NCI-H128 (cell line): ENCODE measurements at regions not wholly inside any gene's neighbourhood (a gene's known extent, or its start where the extent isn't known, plus 50 kb on each side); places are given as distances from the start of the nearest gene placed in this dataset.
"Not testable (repeated sequence)": the region's sequence is repeated elsewhere in the genome, so short reads cannot be mapped to it uniquely, and the experiment has no call there.

Experiments used
- DNase-seq: peaks from one replicate; lab custom pipeline; 2025; ENCODE audit not compliant: unreplicated experiment; lab: John Stamatoyannopoulos, UW

DNA sequence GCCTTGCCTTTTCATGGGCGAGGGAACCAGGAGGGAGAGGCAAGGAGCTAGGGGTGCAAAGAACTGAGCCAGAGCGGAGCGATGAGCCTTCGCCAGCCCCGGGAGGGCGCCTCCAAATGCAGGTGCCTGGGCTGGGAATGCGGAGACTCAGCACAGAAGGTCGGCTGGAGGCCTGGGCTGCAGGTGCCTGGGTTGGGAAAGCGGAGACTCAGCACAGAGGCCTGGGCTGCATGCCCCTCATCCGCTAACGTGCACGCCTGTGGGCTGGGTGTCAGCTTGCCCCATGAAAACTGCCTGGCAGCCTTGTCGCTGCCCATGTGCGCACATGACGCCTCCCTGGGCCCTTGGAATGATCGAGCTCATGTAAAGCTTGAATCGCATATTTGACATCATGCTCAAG is 51.8 kb downstream of the POM121L12 start:
- DNase-seq, result no peak

DNA sequence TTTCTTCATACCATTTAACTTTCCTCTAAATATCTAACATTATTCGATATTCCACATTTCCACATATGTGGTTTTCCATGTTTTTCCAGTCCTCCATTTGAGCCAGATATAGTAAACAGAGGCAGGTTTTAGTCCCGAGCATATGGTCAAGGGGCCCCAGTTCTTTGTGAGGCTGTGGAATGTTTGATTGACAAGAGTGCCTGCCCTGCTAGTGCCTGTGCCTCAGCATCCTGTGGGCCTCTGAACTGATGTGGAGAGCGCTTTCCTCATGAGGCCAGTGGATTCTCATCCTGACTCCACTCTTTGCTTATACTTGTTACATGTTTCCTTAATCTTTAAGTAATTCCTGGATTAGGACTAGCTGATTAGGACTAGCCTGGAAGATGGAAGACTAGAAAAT is 58.8 kb downstream of the POM121L12 start:
- no peak for DNase-seq

DNA sequence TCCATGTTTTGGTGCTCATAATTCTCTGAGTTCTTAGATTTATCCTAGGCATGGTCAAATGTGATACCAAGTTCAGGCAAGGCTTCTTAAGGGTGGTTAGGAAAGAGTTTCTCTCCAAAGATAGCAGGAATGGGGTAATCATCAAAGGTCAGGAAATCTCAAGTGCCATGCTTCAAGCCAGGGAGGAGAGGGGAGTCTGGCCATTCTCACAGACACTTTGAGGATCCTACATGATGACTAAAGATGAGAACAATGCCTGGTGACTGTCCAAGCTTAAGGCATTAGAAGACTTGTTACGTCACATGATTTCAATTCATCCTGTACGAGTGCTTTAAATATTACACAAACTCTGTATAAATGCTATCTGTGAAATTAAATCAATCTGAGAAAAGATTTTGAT is 59.4 kb downstream of the POM121L12 start:
- no peak for DNase-seq

DNA sequence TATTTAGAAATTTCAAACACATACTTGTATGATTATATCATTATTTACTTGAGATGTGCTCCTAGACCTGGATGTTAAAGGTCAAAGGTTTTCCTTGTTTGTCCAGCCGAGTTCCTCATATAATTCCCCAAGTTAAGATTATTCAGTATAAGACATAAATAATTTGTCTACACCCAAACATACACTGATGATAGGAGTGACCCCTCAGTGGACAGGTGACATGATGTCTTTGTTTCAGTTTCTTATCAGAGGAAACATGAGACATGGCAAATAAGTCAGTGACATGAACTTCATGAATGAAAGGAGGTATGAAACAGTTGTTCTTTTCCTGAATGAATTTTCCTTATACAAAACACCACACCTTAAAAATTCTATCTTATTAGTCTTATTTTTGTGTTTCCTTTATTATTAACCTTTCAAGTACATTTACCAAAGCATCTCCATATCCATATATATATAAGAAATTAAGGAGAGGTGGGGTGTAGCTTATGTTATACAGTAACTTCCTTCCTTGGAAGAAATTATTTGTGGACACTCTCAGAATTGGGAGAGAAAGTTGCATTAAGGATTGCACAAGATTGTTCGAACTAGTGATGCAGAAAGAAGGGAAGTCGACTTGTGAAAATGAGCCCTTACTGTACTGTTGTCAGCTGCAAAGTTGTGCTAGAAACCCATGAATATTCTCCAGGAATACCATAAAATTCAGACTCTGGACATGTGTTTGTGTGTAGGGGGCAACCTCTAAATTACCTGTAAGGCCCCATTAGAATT is 60.5 kb downstream of the POM121L12 start:
- no peak for DNase-seq

DNA sequence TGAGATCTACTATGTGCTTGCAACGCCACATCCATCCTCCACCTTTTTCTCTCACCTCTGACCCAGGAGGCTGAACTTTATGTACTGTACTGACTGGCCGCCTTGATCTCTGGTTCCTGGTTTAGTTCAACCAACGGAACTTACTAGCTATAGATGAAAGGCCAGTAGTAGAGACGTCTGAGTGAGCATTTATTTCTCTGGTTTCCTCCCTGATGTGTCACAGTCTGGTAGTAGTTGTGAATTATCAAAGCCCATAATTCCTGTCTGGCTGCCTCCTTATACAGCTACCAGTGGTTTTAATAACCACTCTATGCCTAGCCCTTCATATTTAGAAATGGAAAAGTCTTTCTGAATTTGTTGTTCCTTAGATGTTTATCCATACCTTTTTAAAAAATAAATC is 64.7 kb downstream of the POM121L12 start:
- DNase-seq, result no peak

DNA sequence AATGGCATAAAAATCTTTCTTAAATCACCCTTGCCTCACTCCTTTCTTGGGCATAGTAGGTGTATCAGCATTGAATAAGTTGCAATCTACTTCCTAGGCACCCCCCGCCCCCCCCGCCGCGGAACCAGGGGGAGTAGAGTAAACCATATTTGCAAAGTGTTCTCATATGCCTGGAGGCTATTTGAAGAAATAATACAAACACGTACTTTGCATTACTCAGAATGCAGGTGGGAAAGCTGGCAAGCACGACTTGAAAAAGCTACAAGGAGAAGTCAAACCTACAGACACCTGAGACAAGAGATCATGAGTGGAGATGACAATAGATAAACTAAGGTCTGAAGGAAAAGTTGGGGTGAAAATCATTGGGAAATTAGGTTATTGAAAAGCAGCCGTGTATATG is 65.6 kb downstream of the POM121L12 start:
- DNase-seq, result no peak

DNA sequence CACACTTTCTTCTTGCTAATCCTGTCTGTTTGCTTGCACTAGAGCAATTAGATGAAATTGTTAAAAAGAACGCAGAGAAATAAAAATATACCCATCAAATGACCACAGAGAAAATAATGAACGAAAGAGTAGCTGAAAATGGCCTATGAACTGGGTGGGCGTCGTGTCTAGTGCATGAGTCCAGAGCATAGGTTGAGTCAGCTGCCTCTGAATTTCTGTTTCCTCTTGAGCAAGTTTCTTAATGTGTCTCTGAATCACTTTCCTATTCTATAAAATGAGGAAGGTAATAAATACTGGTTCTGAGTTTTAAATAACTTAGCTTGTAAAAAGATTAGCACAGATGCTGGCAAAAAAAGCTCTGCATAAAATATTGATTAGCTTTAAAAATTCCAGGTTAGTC is 75.0 kb downstream of the POM121L12 start:
- DNase-seq, result no peak

DNA sequence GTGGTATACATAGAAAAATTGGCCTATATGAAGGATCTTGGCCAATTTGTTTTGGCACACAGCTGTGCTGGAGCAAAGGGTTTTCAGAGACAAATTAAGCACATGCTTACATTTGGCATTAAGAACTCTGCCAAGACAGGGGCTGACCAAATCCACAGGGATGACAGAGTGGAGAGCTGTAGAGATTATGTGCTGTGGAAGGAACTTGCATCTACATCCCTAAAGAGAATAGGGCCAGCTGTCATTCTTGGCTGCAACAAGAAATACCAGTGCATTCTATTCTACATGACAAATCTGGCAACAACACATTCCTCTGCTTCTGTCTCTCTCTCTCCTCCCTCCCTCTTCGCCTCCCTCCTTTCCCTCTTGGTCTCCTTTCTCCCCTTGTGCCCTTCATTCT is 75.6 kb downstream of the POM121L12 start:
- DNase-seq, result no peak

DNA sequence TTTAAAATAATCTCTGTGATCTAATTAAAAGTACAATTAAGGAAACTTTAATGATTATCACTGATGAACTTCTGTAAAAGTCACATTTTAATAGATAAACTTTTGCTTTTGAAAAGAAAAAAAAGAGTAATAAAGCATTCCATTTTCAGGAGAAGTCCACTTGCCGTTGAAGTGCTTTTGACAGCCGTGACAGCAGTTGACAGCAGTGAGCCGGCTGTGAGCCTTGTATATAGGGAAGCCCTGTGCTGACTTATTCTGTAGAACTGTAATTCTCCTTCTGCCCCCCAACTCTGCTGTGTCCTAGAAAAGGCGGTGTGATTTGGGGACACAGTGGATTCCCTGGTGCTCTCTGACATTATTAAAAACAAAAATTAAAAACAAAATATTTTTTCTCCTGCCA is 78.0 kb downstream of the POM121L12 start:
- DNase-seq, result no peak

DNA sequence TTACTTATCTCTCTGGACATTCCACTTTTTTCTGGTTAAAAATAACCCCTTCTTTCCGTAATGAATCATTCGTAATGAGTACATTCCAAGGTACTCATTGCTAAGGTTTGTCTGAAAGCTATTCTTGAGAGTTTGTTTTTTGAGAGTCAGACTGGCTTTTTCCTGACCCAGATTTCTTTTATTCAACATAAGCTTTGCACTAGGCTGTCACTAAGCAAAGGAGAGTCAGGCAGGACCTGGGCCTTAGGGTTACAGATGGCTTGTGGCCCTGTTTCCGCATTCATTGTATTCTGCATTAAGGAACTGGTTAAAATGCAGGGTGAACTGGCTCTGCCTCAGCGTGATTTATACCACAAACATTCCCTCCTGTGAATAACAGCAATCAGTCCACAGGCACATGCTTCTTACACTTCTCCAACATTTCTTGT is 84.1 kb downstream of the POM121L12 start:
- no peak for DNase-seq

DNA sequence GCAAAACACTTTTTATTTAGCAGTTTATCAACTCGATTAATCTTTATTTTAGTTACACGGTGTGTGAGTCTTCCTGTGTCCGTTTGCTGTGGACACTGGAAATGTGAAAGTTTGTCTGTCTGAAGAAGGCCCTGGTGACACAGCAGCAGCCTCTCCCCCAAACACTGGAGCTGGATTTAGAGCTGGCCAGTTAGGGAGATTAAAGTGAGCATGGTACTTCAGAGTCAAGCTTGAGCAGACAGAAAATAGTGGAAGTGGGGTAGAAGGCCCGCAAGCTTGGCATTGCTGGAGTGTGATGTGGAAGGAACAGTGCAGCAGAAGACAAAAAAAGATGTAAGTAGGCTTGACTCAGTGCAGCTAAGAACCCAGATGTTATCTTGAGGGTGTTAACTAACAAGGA is 85.9 kb downstream of the POM121L12 start:
- no peak for DNase-seq

DNA sequence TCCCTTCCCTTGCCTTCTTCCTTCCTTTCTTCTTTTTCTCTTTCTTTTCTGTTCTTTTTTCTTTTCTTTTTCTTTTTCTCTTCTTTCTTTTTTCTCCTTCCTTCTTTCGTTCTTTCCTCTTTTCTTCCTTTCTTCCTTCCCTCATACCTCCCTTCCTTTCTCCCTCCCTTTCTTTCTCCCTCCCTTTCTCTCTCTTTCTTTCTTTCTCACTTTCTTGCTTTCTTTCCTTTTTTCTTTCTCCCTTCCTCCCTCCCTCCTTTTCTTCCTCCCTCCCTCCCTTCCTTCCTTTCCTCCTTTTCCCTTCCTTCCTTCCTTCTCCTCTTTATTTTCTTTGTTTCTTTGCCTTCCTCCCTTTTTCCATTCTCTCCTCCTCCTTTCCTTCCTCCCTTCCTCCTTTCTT is 96.3 kb downstream of the POM121L12 start:
- no peak for DNase-seq

DNA sequence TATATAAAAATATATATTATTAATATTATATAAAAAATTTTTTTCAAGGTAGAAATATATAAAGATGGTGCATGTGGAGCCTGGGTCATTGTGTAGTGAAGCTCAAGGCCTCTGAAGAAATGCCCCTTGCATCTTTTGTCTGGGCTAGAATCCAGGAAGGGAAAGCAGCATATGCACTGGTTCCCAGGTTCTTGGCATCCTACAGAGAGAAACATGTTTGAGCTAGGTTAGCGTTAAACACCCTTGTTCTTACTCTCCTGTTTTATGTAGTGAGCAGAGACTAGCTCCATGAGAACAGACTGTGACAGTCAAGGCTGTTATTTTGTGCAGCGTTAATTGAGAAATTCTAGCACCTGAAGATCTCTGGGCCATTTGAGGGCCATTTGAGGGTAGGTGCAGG is 116.1 kb downstream of the POM121L12 start:
- DNase-seq, result no peak

DNA sequence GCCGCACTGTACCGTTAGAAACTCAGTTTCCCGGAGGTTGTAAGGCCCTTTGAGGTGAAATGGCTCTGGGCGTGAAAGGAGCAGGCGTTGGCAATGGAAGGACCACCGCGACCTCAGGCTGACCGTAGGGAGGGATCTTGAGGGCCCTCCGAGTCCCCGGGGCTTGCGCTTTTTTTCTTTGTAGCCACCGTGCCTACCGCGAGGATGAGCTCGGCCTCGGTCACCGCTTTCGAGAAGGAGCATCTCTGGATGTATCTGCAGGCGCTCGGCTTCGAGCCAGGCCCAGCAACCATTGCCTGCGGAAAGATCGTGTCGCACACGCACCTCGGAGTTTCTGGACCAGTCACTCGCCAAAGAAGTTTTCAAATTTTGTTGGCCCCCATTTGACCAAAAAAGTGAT is 151.8 kb downstream of the POM121L12 start:
- DNase-seq, result not testable (repeated sequence)

DNA sequence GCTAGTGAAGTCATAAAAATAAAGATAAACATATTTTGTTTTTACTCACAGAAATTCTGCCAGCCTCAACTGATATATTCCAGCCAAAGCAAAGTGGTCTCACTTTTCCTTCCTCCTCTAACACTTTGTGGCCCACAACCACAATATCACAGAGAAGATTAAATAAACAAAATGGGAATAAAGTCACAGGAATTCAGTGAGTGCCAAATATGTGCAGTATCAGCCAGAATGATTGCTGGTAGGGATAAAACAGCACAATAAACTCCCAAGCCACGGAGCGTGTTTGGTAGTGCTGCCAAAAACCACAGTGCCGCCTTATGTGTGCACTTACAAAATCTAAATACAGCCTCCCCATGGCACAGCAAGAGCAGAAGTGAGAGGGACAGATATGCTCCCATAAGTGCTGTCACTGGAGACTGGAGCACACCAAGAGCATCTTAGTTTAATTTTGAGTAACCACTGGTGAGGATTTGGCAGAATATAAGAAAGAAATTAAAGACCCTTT is 155.8 kb downstream of the POM121L12 start:
- DNase-seq, result no peak

DNA sequence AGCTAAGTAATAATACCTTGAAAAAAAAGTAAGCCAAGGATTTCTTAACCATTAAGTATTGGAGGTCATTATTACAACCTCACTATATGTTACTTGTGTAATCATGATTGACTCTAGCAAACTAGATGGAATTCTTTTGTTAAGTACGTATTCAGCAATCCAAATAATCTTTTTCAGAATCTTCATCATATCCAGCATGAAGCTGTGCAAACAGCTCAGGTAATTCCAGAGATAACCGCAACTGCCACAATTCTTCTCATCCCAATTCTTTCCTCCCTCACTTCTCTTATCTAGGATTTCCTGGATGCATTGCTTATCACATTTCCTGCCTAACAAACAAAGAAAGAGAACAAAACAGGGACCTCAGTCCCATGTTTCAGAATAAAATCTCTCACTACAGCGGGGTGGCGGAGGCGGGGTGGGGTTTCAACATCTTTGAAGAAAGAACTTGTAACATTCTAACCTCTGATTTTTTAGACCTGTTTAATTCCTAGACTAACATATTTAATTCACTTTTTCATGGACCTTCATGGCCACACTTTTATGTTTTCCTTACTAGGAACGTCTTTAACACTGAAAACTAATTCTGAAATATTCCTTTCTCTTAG is 156.5 kb downstream of the POM121L12 start:
- no peak for DNase-seq

DNA sequence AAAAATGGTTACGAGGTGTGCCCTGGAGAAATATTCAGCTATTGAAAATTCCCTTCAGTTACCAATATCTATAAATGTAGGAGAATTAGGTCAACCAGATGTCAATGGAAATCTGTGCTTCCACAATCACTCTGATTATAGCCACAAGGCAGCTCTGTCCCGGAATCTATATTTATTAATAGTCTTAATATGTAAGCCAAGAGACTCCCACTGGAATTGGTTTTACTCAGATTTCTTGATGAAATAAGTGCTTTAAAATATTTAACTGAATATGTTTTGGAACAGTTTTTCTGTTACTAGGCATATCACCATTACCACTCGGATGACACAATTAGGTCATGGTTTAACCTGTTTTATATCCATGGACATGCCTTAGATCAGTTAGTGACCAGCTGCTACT is 169.6 kb downstream of the POM121L12 start:
- no peak for DNase-seq

DNA sequence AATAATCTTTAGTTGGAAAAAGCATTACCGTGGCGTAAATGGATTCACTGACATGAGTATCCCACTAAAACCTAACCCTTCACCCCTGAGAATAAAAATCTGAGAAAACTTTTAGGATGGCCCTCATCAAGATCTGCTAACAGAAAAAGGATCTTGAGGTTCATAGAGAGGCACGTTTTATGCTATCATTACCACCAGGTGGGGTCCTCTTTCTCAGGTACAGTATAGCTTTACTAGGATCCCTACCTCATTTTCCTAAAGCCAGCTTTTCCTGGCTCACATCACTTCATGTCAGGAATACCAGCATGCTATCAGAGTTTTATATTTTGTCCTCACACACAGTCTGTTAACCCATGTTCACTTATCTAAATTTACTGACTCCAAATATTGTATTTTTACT is 173.7 kb downstream of the POM121L12 start:
- DNase-seq, result no peak

DNA sequence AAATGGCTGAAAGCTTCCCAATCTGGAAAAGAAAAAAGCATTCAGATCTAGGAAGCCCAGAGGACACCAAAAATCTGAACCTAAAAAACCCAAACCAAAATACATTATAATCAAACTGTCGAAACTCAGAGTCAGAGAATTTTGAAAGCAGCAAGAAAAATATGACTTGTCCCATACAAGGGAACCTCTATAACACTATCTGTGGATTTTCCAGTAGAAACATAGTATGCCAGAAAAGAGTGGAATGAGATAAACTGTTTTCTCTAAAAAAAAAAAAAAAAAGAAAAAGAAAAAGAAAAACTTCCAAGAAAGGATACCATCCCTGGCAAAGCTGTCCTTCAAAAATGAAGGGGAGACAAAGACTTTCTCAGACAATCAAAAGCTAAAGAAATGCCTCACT is 179.0 kb downstream of the POM121L12 start:
- no peak for DNase-seq

DNA sequence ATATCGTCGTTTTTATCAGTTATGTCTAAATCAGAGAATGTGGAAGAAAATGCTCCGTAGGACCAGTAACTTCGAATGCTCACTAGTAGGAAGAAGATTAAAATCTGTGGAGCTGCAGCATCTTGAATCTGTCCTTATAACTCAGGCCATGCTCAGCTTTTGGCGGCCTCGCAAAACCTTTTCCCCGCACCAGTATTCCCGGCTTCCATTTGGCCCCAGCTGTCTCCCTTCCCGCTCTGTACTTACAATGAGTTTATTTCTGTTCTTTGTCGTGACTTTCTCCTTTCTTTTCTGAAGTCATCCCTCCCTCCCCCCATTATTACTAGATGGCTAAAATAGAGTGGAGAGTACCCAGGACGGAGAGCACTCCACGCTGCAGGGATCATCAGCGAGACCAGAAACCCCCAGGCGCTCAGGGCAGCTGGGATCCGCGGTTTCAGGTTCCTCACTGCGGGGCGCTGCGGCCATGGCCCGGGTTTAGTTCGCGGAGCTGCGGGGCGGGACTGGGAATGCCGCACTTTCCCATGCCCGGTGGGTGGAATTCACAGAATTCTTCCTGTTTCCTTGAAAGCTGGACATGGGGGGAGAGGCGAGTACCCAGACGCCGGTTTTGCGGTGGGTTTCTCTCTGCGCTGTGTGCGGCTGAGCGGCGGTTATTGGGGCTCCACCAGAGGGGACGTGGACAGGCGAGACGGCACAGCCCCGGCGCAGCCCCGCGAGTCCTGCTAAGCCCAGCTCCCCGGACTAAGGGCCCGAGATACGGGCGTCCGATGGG is 183.5 kb downstream of the POM121L12 start:
- DNase-seq, result no peak

DNA sequence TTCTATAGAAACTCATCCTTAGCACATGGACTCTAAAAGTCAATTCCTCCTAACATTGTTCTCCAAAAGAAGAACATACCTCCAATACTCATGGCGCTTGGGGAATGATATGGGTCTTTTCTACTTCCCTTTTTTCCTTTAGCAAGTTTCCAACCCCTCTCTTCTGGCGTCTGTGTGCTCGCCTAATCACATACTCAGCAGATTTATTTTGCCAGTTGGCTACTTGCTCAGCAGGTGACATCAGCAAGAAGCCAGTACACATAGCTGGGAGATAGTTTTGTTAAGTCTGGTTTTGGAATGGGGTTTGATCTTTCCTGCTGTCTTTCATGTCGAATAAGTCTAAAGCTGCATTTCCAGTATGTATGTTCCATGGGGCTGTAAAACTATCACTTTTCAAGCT is 193.8 kb downstream of the POM121L12 start:
- no peak for DNase-seq

DNA sequence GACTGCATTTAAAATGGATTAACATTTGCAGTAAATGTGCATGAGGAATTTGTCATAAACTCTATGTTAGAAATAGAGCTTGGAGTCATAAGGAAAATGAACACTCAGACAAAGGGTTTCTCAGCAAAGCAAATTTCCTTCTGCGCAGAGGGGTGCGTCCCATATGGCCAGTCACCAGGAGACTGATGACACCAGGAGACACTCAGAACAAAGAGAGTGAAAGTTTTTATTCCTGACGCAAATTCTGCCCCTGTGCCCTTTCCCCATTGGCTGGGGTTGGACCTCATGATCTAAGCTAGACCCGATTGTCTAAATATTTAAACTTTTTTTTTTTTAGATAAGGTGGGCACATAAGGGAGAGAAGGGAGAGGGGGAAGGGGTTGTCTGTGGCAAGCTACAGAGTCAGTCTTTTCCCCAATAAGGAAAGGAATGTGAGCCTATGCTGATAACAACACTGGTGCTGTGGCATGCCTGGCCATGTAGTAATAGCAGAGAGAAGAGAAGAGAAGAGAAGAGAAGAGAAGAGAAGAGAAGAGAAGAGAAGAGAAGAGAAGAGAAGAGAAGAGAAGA is 202.0 kb downstream of the POM121L12 start:
- DNase-seq, result no peak
